ENCODE measurements at regions not wholly inside any gene's neighbourhood (a gene's known extent, or its start where the extent isn't known, plus 50 kb on each side); places are given as distances from the start of the nearest gene placed in this dataset.

- no CpG with 5 or more reads among the region's 1 CpG for WGBS (ENCODE audit: insufficient coverage)
- DNase-seq (no peak), ATAC-seq (replicated peaks in 1 of 4) (no peak)
- H3K27me3 Mint-ChIP-seq = peaks cover 0 to 2% of the 10 kb centered on the region in 2 donors
- Histone ChIP-seq H3K9me3 (no peaks in the 10 kb centered on the region), H3K27me3 (replicated peaks in 1 of 2; ENCODE audit: control insufficient read depth in 2 of 2, extremely low read depth in 1 of 2, insufficient read depth in 2 of 2, low read length in 1 of 2) (no peaks in the 10 kb centered on the region), H3K27ac (ENCODE audit: low read length) (no peak overlapping the region), H3K4me3 (ENCODE audit: control insufficient read depth in 1 of 2, extremely low read depth in 1 of 2, low read length in 1 of 2) (no peak overlapping the region), H3K36me3 (ENCODE audit: control insufficient read depth in 2 of 2, extremely low read depth in 1 of 2, insufficient read depth in 1 of 2, low read length in 1 of 2) (no peaks in the 10 kb centered on the region), H3K4me1 (ENCODE audit: control insufficient read depth in 1 of 2, extremely low read depth in 1 of 2, insufficient read depth in 2 of 2, low read length in 2 of 2) (no peaks in the 10 kb centered on the region)
- no peak overlapping the region for H3K4me3 Mint-ChIP-seq
- H3K36me3 Mint-ChIP-seq = no peaks in the 10 kb centered on the region
- POLR2A ChIA-PET = no interaction called here
- CTCF ChIA-PET = no interaction called here
- peaks cover 0 to 2% (median 0%) of the 10 kb centered on the region in 3 donors for H3K9me3 Mint-ChIP-seq
- no peaks in the 10 kb centered on the region for H3K4me1 Mint-ChIP-seq
- no peak overlapping the region for H3K27ac Mint-ChIP-seq
These were observed 276.2 kb downstream of the USP25 start for GRCh38 chr21:16005996-16006395.

- H3K4me1 ChIP-seq (ENCODE audit: control insufficient read depth in 1 of 2, extremely low read depth in 1 of 2, insufficient read depth in 2 of 2, low read length in 2 of 2) = no peaks in the 10 kb centered on the region
- no peak for ATAC-seq (replicated peaks in 1 of 4)
- ChIA-PET POLR2A (no interaction called here), CTCF (no interaction called here)
- H3K27ac ChIP-seq (ENCODE audit: low read length) = no peak overlapping the region
- H3K4me1 Mint-ChIP-seq = no peaks in the 10 kb centered on the region
- DNase-seq = no peak
- H3K27me3 ChIP-seq (replicated peaks in 1 of 2; ENCODE audit: control insufficient read depth in 2 of 2, extremely low read depth in 1 of 2, insufficient read depth in 2 of 2, low read length in 1 of 2) = no peaks in the 10 kb centered on the region
- no peak overlapping the region for H3K4me3 ChIP-seq (ENCODE audit: control insufficient read depth in 1 of 2, extremely low read depth in 1 of 2, low read length in 1 of 2)
- H3K9me3 Mint-ChIP-seq = peaks cover 0 to 2% (median 0%) of the 10 kb centered on the region in 3 donors
- WGBS (ENCODE audit: insufficient coverage) = no CpG with 5 or more reads among the region's 2 CpGs
- no peaks in the 10 kb centered on the region for H3K9me3 ChIP-seq
- no peaks in the 10 kb centered on the region for H3K36me3 ChIP-seq (ENCODE audit: control insufficient read depth in 2 of 2, extremely low read depth in 1 of 2, insufficient read depth in 1 of 2, low read length in 1 of 2)
- no peak overlapping the region for H3K4me3 Mint-ChIP-seq
- no peak overlapping the region for H3K27ac Mint-ChIP-seq
- H3K36me3 Mint-ChIP-seq = no peaks in the 10 kb centered on the region
- no peaks in the 10 kb centered on the region for H3K27me3 Mint-ChIP-seq
These were observed 278.2 kb downstream of the USP25 start for GRCh38 chr21:16007943-16008342.

- Mint-ChIP-seq H3K4me1 (no peaks in the 10 kb centered on the region), H3K27ac (no peak overlapping the region), H3K4me3 (no peak overlapping the region), H3K9me3 (peaks cover 0 to 2% (median 0%) of the 10 kb centered on the region in 3 donors), H3K36me3 (no peaks in the 10 kb centered on the region), H3K27me3 (no peaks in the 10 kb centered on the region)
- DNase-seq (no peak), ATAC-seq (replicated peaks in 1 of 4) (no peak)
- ChIA-PET CTCF (interaction anchor here in 1 of 2 donors (0.6 kb wide), 1 partner anchor 78 kb away, joined by 3 read pairs; no protein-coding TSS in a partner anchor), POLR2A (no interaction called here)
- 93% methylated on average over 2 of the region's 4 CpGs for WGBS (ENCODE audit: insufficient coverage)
- Histone ChIP-seq H3K27ac (ENCODE audit: low read length) (no peak overlapping the region), H3K4me3 (ENCODE audit: control insufficient read depth in 1 of 2, extremely low read depth in 1 of 2, low read length in 1 of 2) (no peak overlapping the region), H3K36me3 (ENCODE audit: control insufficient read depth in 2 of 2, extremely low read depth in 1 of 2, insufficient read depth in 1 of 2, low read length in 1 of 2) (no peaks in the 10 kb centered on the region), H3K4me1 (ENCODE audit: control insufficient read depth in 1 of 2, extremely low read depth in 1 of 2, insufficient read depth in 2 of 2, low read length in 2 of 2) (no peaks in the 10 kb centered on the region), H3K9me3 (no peaks in the 10 kb centered on the region), H3K27me3 (replicated peaks in 1 of 2; ENCODE audit: control insufficient read depth in 2 of 2, extremely low read depth in 1 of 2, insufficient read depth in 2 of 2, low read length in 1 of 2) (no peaks in the 10 kb centered on the region)
These were observed 281.9 kb downstream of the USP25 start for GRCh38 chr21:16011719-16012118.

- no peaks in the 10 kb centered on the region for H3K4me1 Mint-ChIP-seq
- DNase-seq = no peak
- no peak for ATAC-seq (replicated peaks in 1 of 4)
- Histone ChIP-seq H3K36me3 (ENCODE audit: control insufficient read depth in 2 of 2, extremely low read depth in 1 of 2, insufficient read depth in 1 of 2, low read length in 1 of 2) (no peaks in the 10 kb centered on the region), H3K4me1 (ENCODE audit: control insufficient read depth in 1 of 2, extremely low read depth in 1 of 2, insufficient read depth in 2 of 2, low read length in 2 of 2) (no peaks in the 10 kb centered on the region), H3K27ac (ENCODE audit: low read length) (no peak overlapping the region), H3K27me3 (replicated peaks in 1 of 2; ENCODE audit: control insufficient read depth in 2 of 2, extremely low read depth in 1 of 2, insufficient read depth in 2 of 2, low read length in 1 of 2) (no peaks in the 10 kb centered on the region), H3K4me3 (ENCODE audit: control insufficient read depth in 1 of 2, extremely low read depth in 1 of 2, low read length in 1 of 2) (no peak overlapping the region), H3K9me3 (no peaks in the 10 kb centered on the region)
- H3K27ac Mint-ChIP-seq = no peak overlapping the region
- POLR2A ChIA-PET = no interaction called here
- CTCF ChIA-PET = interaction anchor here in 1 of 2 donors (0.6 kb wide), 1 partner anchor 11 kb away, joined by 3 read pairs; no protein-coding TSS in a partner anchor
- H3K9me3 Mint-ChIP-seq = peaks cover 0 to 2% (median 0%) of the 10 kb centered on the region in 3 donors
- no CpG with 5 or more reads among the region's 2 CpGs for WGBS (ENCODE audit: insufficient coverage)
- no peak overlapping the region for H3K4me3 Mint-ChIP-seq
- H3K36me3 Mint-ChIP-seq = no peaks in the 10 kb centered on the region
- H3K27me3 Mint-ChIP-seq = no peaks in the 10 kb centered on the region
These were observed 283.8 kb downstream of the USP25 start for GRCh38 chr21:16013570-16013969.

- peaks cover 0 to 4% (median 0%) of the 10 kb centered on the region in 3 donors for H3K9me3 Mint-ChIP-seq
- H3K36me3 Mint-ChIP-seq = no peaks in the 10 kb centered on the region
- Histone ChIP-seq H3K27me3 (replicated peaks in 1 of 2; ENCODE audit: control insufficient read depth in 2 of 2, extremely low read depth in 1 of 2, insufficient read depth in 2 of 2, low read length in 1 of 2) (no peaks in the 10 kb centered on the region), H3K36me3 (ENCODE audit: control insufficient read depth in 2 of 2, extremely low read depth in 1 of 2, insufficient read depth in 1 of 2, low read length in 1 of 2) (no peaks in the 10 kb centered on the region), H3K9me3 (no peaks in the 10 kb centered on the region), H3K27ac (ENCODE audit: low read length) (no peak overlapping the region), H3K4me1 (ENCODE audit: control insufficient read depth in 1 of 2, extremely low read depth in 1 of 2, insufficient read depth in 2 of 2, low read length in 2 of 2) (no peaks in the 10 kb centered on the region), H3K4me3 (ENCODE audit: control insufficient read depth in 1 of 2, extremely low read depth in 1 of 2, low read length in 1 of 2) (no peak overlapping the region)
- ChIA-PET CTCF (no interaction called here), POLR2A (no interaction called here)
- no peaks in the 10 kb centered on the region for H3K4me1 Mint-ChIP-seq
- H3K27me3 Mint-ChIP-seq = no peaks in the 10 kb centered on the region
- ATAC-seq (replicated peaks in 1 of 4) (no peak), DNase-seq (no peak)
- no peak overlapping the region for H3K4me3 Mint-ChIP-seq
- no peak overlapping the region for H3K27ac Mint-ChIP-seq
- no CpG with 5 or more reads among the region's 2 CpGs for WGBS (ENCODE audit: insufficient coverage)
These were observed 291.1 kb downstream of the USP25 start for GRCh38 chr21:16020878-16021277.

- Mint-ChIP-seq H3K4me1 (no peaks in the 10 kb centered on the region), H3K36me3 (no peaks in the 10 kb centered on the region), H3K27ac (no peak overlapping the region), H3K9me3 (peaks cover 0 to 4% (median 0%) of the 10 kb centered on the region in 3 donors), H3K4me3 (no peak overlapping the region), H3K27me3 (no peaks in the 10 kb centered on the region)
- no peaks in the 10 kb centered on the region for H3K36me3 ChIP-seq (ENCODE audit: control insufficient read depth in 2 of 2, extremely low read depth in 1 of 2, insufficient read depth in 1 of 2, low read length in 1 of 2)
- no peaks in the 10 kb centered on the region for H3K27me3 ChIP-seq (replicated peaks in 1 of 2; ENCODE audit: control insufficient read depth in 2 of 2, extremely low read depth in 1 of 2, insufficient read depth in 2 of 2, low read length in 1 of 2)
- no peaks in the 10 kb centered on the region for H3K4me1 ChIP-seq (ENCODE audit: control insufficient read depth in 1 of 2, extremely low read depth in 1 of 2, insufficient read depth in 2 of 2, low read length in 2 of 2)
- WGBS (ENCODE audit: insufficient coverage) = 60% methylated on average over 3 of the region's 4 CpGs
- ChIA-PET CTCF (no interaction called here), POLR2A (no interaction called here)
- H3K4me3 ChIP-seq (ENCODE audit: control insufficient read depth in 1 of 2, extremely low read depth in 1 of 2, low read length in 1 of 2) = no peak overlapping the region
- H3K9me3 ChIP-seq = no peaks in the 10 kb centered on the region
- DNase-seq (no peak), ATAC-seq (replicated peaks in 1 of 4) (no peak)
- H3K27ac ChIP-seq (ENCODE audit: low read length) = no peak overlapping the region
These were observed 292.3 kb downstream of the USP25 start for GRCh38 chr21:16022116-16022515.

GRCh38 chr21:16022921-16023320, 293.1 kb downstream of the USP25 start:
- H3K4me3 ChIP-seq (ENCODE audit: control insufficient read depth in 1 of 2, extremely low read depth in 1 of 2, low read length in 1 of 2) = no peak overlapping the region
- POLR2A ChIA-PET = no interaction called here
- WGBS (ENCODE audit: insufficient coverage) = 79% methylated on average over 2 of the region's 3 CpGs
- no peaks in the 10 kb centered on the region for H3K4me1 ChIP-seq (ENCODE audit: control insufficient read depth in 1 of 2, extremely low read depth in 1 of 2, insufficient read depth in 2 of 2, low read length in 2 of 2)
- H3K9me3 ChIP-seq = no peaks in the 10 kb centered on the region
- Mint-ChIP-seq H3K27ac (no peak overlapping the region), H3K4me3 (no peak overlapping the region), H3K36me3 (no peaks in the 10 kb centered on the region), H3K9me3 (peaks cover 0 to 4% (median 0%) of the 10 kb centered on the region in 3 donors), H3K4me1 (no peaks in the 10 kb centered on the region), H3K27me3 (no peaks in the 10 kb centered on the region)
- no peak overlapping the region for H3K27ac ChIP-seq (ENCODE audit: low read length)
- CTCF ChIA-PET = no interaction called here
- DNase-seq (no peak), ATAC-seq (replicated peaks in 1 of 4) (no peak)
- no peaks in the 10 kb centered on the region for H3K36me3 ChIP-seq (ENCODE audit: control insufficient read depth in 2 of 2, extremely low read depth in 1 of 2, insufficient read depth in 1 of 2, low read length in 1 of 2)
- no peaks in the 10 kb centered on the region for H3K27me3 ChIP-seq (replicated peaks in 1 of 2; ENCODE audit: control insufficient read depth in 2 of 2, extremely low read depth in 1 of 2, insufficient read depth in 2 of 2, low read length in 1 of 2)

All from T-cell (primary cell).